HFFc6 (cell line): ENCODE measurements at regions not wholly inside any gene's neighbourhood (a gene's known extent, or its start where the extent isn't known, plus 50 kb on each side); places are given as distances from the start of the nearest gene placed in this dataset.

Source experiments
- DNase-seq: peaks from one replicate; pipeline ENCODE4 v3.0.0-alpha.2; 2018
- H3K27ac Mint-ChIP-seq: 2 replicates; pipeline ENCODE4 v1.8.0; 2020; ENCODE audit warnings: mild to moderate bottlenecking, mixed read lengths
- H3K27me3 Mint-ChIP-seq: 2 replicates; pipeline ENCODE4 v1.8.0; 2021; ENCODE audit warnings: mild to moderate bottlenecking, moderate library complexity, mixed read lengths; ENCODE audit not compliant: insufficient read depth
- H3K36me3 Mint-ChIP-seq: 2 replicates; pipeline ENCODE4 v1.8.0; 2021; ENCODE audit warnings: low read depth, mixed read lengths
- H3K4me1 Mint-ChIP-seq: 2 replicates; pipeline ENCODE4 v1.8.0; 2020; ENCODE audit warnings: low read depth, mixed read lengths
- H3K4me3 Mint-ChIP-seq: 2 replicates; pipeline ENCODE4 v1.8.0; 2020; ENCODE audit warnings: mild to moderate bottlenecking, moderate library complexity, mixed read lengths
- H3K9me3 Mint-ChIP-seq: 2 replicates; pipeline ENCODE4 v1.8.0; 2020; ENCODE audit warnings: mild to moderate bottlenecking, mixed read lengths
- CTCF ChIP-seq: fragments of 200-600 bp; sonication (generic); IDR thresholded peaks from 2 replicates; pipeline ENCODE4 v1.5.0; 2021; ENCODE audit warnings: antibody characterized with exemption, mild to moderate bottlenecking

- Mint-ChIP-seq H3K4me1 (no peaks in the 10 kb centered on the region), H3K9me3 (no peaks in the 10 kb centered on the region; the same call in none of the 2 replicates), H3K27me3 (no peaks in the 10 kb centered on the region), H3K27ac (no peak overlapping the region), H3K36me3 (no peaks in the 10 kb centered on the region), H3K4me3 (no peak overlapping the region)
- TF ChIP-seq CTCF = no peak
- DNase-seq = no peak
These were observed 546.4 kb downstream of the EFNA5 start for GRCh38 chr5:107124376-107124775.

GRCh38 chr5:107123014-107123413 is 547.7 kb downstream of the EFNA5 start:
- Mint-ChIP-seq H3K4me1 (no peaks in the 10 kb centered on the region), H3K4me3 (no peak overlapping the region), H3K36me3 (no peaks in the 10 kb centered on the region), H3K27ac (no peak overlapping the region), H3K9me3 (no peaks in the 10 kb centered on the region; the same call in none of the 2 replicates), H3K27me3 (no peaks in the 10 kb centered on the region)
- TF ChIP-seq CTCF = no peak
- DNase-seq = no peak

GRCh38 chr5:107121793-107122519 is 548.8 kb downstream of the EFNA5 start:
- DNase-seq = no peak
- TF ChIP-seq CTCF = no peak
- H3K27me3 Mint-ChIP-seq = no peaks in the 10 kb centered on the region
- no peak overlapping the region for H3K27ac Mint-ChIP-seq
- H3K9me3 Mint-ChIP-seq = no peaks in the 10 kb centered on the region; the same call in none of the 2 replicates
- H3K4me3 Mint-ChIP-seq = no peak overlapping the region
- H3K36me3 Mint-ChIP-seq = no peaks in the 10 kb centered on the region
- H3K4me1 Mint-ChIP-seq = no peaks in the 10 kb centered on the region

GRCh38 chr5:107119656-107120055 is 551.1 kb downstream of the EFNA5 start:
- peaks cover 16% of the 10 kb centered on the region for H3K9me3 Mint-ChIP-seq
- H3K36me3 Mint-ChIP-seq = no peaks in the 10 kb centered on the region
- no peaks in the 10 kb centered on the region for H3K27me3 Mint-ChIP-seq
- no peak overlapping the region for H3K4me3 Mint-ChIP-seq
- no peak overlapping the region for H3K27ac Mint-ChIP-seq
- no peak for DNase-seq
- no peaks in the 10 kb centered on the region for H3K4me1 Mint-ChIP-seq
- no peak for TF ChIP-seq CTCF

GRCh38 chr5:107118184-107119019 is 552.3 kb downstream of the EFNA5 start:
- H3K4me3 Mint-ChIP-seq = no peak overlapping the region
- no peak for TF ChIP-seq CTCF
- H3K27ac Mint-ChIP-seq = no peak overlapping the region
- H3K36me3 Mint-ChIP-seq = no peaks in the 10 kb centered on the region
- H3K27me3 Mint-ChIP-seq = no peaks in the 10 kb centered on the region
- peaks cover 16% of the 10 kb centered on the region for H3K9me3 Mint-ChIP-seq
- DNase-seq = no peak
- H3K4me1 Mint-ChIP-seq = no peaks in the 10 kb centered on the region
